ENCODE measurements at regions not wholly inside any gene's neighbourhood (a gene's known extent, or its start where the extent isn't known, plus 50 kb on each side); places are given as distances from the start of the nearest gene placed in this dataset.

GRCh38 chr2:176466918-176467452 is 197.7 kb downstream of the MTX2 start:
- DNase-seq (ENCODE audit: insufficient read length, low spot score) (no peak), FAIRE-seq (no peak)
- TF ChIP-seq SPI1 (IDR thresholded peaks at IDR 0.05; ENCODE audit: low read depth, low read length) = no peak
- no peak for TF ChIP-seq TAF1 (IDR thresholded peaks at IDR 0.05; ENCODE audit: low read depth, low read length)
- no peak for TF ChIP-seq POLR2A (IDR thresholded peaks at IDR 0.05; ENCODE audit: low read depth, low read length)
- no peak for TF ChIP-seq PAX5 (IDR thresholded peaks at IDR 0.05; ENCODE audit: insufficient read depth, low read length, severe bottlenecking)

GRCh38 chr2:176467595-176467994 is 198.4 kb downstream of the MTX2 start:
- TF ChIP-seq POLR2AphosphoS5 (IDR thresholded peaks at IDR 0.05; ENCODE audit: low read depth, low read length) (no peak), SPI1 (IDR thresholded peaks at IDR 0.05; ENCODE audit: low read depth, low read length) (no peak), POLR2A (IDR thresholded peaks at IDR 0.05; ENCODE audit: low read depth, low read length) (no peak), PAX5 (IDR thresholded peaks at IDR 0.05; ENCODE audit: insufficient read depth, low read length, severe bottlenecking) (no peak), POU2F2 (IDR thresholded peaks at IDR 0.05; ENCODE audit: low read depth, low read length) (no peak), TAF1 (IDR thresholded peaks at IDR 0.05; ENCODE audit: low read depth, low read length) (no peak)
- FAIRE-seq (no peak), DNase-seq (ENCODE audit: insufficient read length, low spot score) (no peak)

GRCh38 chr2:176468457-176469113 is 199.3 kb downstream of the MTX2 start:
- TF ChIP-seq TAF1 (IDR thresholded peaks at IDR 0.05; ENCODE audit: low read depth, low read length) (no peak), POLR2AphosphoS5 (IDR thresholded peaks at IDR 0.05; ENCODE audit: low read depth, low read length) (no peak), PAX5 (IDR thresholded peaks at IDR 0.05; ENCODE audit: insufficient read depth, low read length, severe bottlenecking) (no peak), POLR2A (IDR thresholded peaks at IDR 0.05; ENCODE audit: low read depth, low read length) (no peak), SPI1 (IDR thresholded peaks at IDR 0.05; ENCODE audit: low read depth, low read length) (no peak), POU2F2 (IDR thresholded peaks at IDR 0.05; ENCODE audit: low read depth, low read length) (no peak)
- no peak for FAIRE-seq
- DNase-seq (ENCODE audit: insufficient read length, low spot score) = no peak

- TF ChIP-seq POLR2A (IDR thresholded peaks at IDR 0.05; ENCODE audit: low read depth, low read length) (no peak), TAF1 (IDR thresholded peaks at IDR 0.05; ENCODE audit: low read depth, low read length) (no peak), SPI1 (IDR thresholded peaks at IDR 0.05; ENCODE audit: low read depth, low read length) (no peak), PAX5 (IDR thresholded peaks at IDR 0.05; ENCODE audit: insufficient read depth, low read length, severe bottlenecking) (no peak), POLR2AphosphoS5 (IDR thresholded peaks at IDR 0.05; ENCODE audit: low read depth, low read length) (no peak), POU2F2 (IDR thresholded peaks at IDR 0.05; ENCODE audit: low read depth, low read length) (no peak)
- DNase-seq (ENCODE audit: insufficient read length, low spot score) (no peak), FAIRE-seq (no peak)
These were observed 201.5 kb downstream of the MTX2 start for GRCh38 chr2:176470713-176471112.

- FAIRE-seq = no peak
These were observed 202.7 kb downstream of the MTX2 start for GRCh38 chr2:176471949-176472348.

GRCh38 chr2:176473177-176473576 is 203.9 kb downstream of the MTX2 start:
- DNase-seq (ENCODE audit: insufficient read length, low spot score) (no peak), FAIRE-seq (no peak)
- TF ChIP-seq POLR2AphosphoS5 (IDR thresholded peaks at IDR 0.05; ENCODE audit: low read depth, low read length) = no peak

More at GRCh38 chr2:176471949-176472348, 202.7 kb downstream of the MTX2 start:
- TF ChIP-seq SPI1 (IDR thresholded peaks at IDR 0.05; ENCODE audit: low read depth, low read length) (no peak), POLR2AphosphoS5 (IDR thresholded peaks at IDR 0.05; ENCODE audit: low read depth, low read length) (no peak), POLR2A (IDR thresholded peaks at IDR 0.05; ENCODE audit: low read depth, low read length) (no peak)
- no peak for DNase-seq (ENCODE audit: insufficient read length, low spot score)

GRCh38 chr2:176473851-176474250 is 204.6 kb downstream of the MTX2 start:
- FAIRE-seq (no peak), DNase-seq (ENCODE audit: insufficient read length, low spot score) (no peak)
- no peak for TF ChIP-seq POLR2A (IDR thresholded peaks at IDR 0.05; ENCODE audit: low read depth, low read length)
- no peak for TF ChIP-seq POU2F2 (IDR thresholded peaks at IDR 0.05; ENCODE audit: low read depth, low read length)

- no peak for FAIRE-seq
- TF ChIP-seq POU2F2 (IDR thresholded peaks at IDR 0.05; ENCODE audit: low read depth, low read length) = no peak
- TF ChIP-seq POLR2A (IDR thresholded peaks at IDR 0.05; ENCODE audit: low read depth, low read length) = no peak
- no peak for TF ChIP-seq PAX5 (IDR thresholded peaks at IDR 0.05; ENCODE audit: insufficient read depth, low read length, severe bottlenecking)
- TF ChIP-seq SPI1 (IDR thresholded peaks at IDR 0.05; ENCODE audit: low read depth, low read length) = no peak
- TF ChIP-seq TAF1 (IDR thresholded peaks at IDR 0.05; ENCODE audit: low read depth, low read length) = no peak
- no peak for TF ChIP-seq POLR2AphosphoS5 (IDR thresholded peaks at IDR 0.05; ENCODE audit: low read depth, low read length)
- DNase-seq (ENCODE audit: insufficient read length, low spot score) = no peak
These were observed 208.1 kb downstream of the MTX2 start for GRCh38 chr2:176477336-176477735.

- DNase-seq (ENCODE audit: insufficient read length, low spot score) = no peak
- FAIRE-seq = no peak
- no peak for TF ChIP-seq POLR2AphosphoS5 (IDR thresholded peaks at IDR 0.05; ENCODE audit: low read depth, low read length)
- no peak for TF ChIP-seq TAF1 (IDR thresholded peaks at IDR 0.05; ENCODE audit: low read depth, low read length)
- TF ChIP-seq SPI1 (IDR thresholded peaks at IDR 0.05; ENCODE audit: low read depth, low read length) = no peak
These were observed 210.7 kb downstream of the MTX2 start for GRCh38 chr2:176479961-176480360.

GRCh38 chr2:176482107-176482506 is 212.9 kb downstream of the MTX2 start:
- DNase-seq (ENCODE audit: insufficient read length, low spot score) (no peak), FAIRE-seq (no peak)
- TF ChIP-seq TAF1 (IDR thresholded peaks at IDR 0.05; ENCODE audit: low read depth, low read length) (no peak), POU2F2 (IDR thresholded peaks at IDR 0.05; ENCODE audit: low read depth, low read length) (no peak), SPI1 (IDR thresholded peaks at IDR 0.05; ENCODE audit: low read depth, low read length) (no peak), POLR2AphosphoS5 (IDR thresholded peaks at IDR 0.05; ENCODE audit: low read depth, low read length) (no peak), POLR2A (IDR thresholded peaks at IDR 0.05; ENCODE audit: low read depth, low read length) (no peak), PAX5 (IDR thresholded peaks at IDR 0.05; ENCODE audit: insufficient read depth, low read length, severe bottlenecking) (no peak)

All from GM12891 (cell line).